Coronary artery (tissue), 2 donors: ENCODE measurements at regions not wholly inside any gene's neighbourhood (a gene's known extent, or its start where the extent isn't known, plus 50 kb on each side); places are given as distances from the start of the nearest gene placed in this dataset.

Source experiments
- DNase-seq: peaks from one replicate; pipeline ENCODE4 v3.0.0-alpha.2; 2017; ENCODE audit warnings: low spot score
- H3K27ac ChIP-seq, 2 donors: fragments of 200-600 bp; sonication (generic); one replicate each; pipeline ENCODE4 v1.5.1; 2016 to 2019
- H3K4me3 ChIP-seq: fragments of 200-600 bp; sonication (generic); 2 replicates; pipeline ENCODE4 v1.5.1; 2016; ENCODE audit warnings: mild to moderate bottlenecking, moderate library complexity
- CTCF ChIP-seq: fragments of 200-600 bp; sonication (generic); IDR thresholded peaks from one replicate; pipeline ENCODE4 v1.5.1; 2019; ENCODE audit warnings: antibody characterized with exemption

- DNase-seq = no peak
- no peak overlapping the region for H3K4me3 ChIP-seq
- no peak for TF ChIP-seq CTCF
- H3K27ac ChIP-seq = no peak overlapping the region
Measured at GRCh38 chr5:81843845-81844244, 92.9 kb upstream of the SSBP2 start.

GRCh38 chr5:81842795-81843398, 92.0 kb upstream of the SSBP2 start:
- DNase-seq = no peak
- Histone ChIP-seq H3K27ac (no peak overlapping the region), H3K4me3 (no peak overlapping the region)
- TF ChIP-seq CTCF = no peak

DNA sequence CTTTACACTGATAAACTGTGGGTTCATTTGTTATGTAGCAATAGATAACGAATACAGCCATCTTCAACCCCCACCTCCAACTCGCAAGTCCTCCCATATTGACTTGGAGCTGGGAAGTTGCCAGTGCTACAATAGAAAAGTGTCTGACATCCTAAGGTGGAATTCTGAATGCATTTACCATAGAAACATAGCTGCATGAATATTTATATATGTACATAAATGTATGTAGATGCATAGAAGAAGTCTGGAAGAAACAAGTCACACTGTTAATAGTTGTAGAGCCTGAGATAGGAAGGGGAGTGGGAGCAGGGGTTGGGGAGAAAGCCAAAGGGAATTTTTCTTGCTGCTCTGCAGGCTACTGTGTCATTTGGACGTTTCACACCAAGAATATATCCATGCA, 88.1 kb upstream of the SSBP2 start:
- Histone ChIP-seq H3K4me3 (no peak overlapping the region), H3K27ac (no peak overlapping the region)
- DNase-seq = no peak
- peak; percentile 2 for TF ChIP-seq CTCF

DNA sequence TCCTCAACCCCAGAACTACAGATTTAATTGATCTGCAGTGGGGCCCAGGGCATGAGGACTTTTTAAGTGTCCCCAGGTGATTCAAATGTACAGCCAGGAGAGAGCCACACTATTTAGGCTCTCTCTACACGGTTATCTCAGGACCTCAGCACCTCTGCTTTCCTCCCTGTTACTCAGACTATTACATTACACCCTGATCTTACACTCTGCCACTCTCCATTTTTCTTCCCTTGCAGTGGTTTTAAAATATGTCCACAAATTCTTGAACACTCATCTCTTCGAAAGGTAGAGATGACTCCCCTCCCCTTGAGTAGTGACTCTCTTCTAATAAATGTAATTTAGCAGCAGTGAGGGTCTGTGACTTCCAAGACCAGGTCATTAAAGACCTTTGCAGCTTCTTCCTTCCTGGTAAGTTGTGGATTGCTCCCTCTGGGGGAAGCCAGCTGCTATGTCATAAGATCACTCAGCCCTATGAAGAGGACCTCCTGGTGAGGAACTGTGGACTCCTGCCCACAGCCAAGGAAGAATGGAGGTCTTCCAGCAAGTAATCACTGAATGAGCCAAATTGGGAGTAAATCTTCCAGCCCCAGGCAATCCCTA, 87.5 kb upstream of the SSBP2 start:
- no peak overlapping the region for H3K27ac ChIP-seq
- H3K4me3 ChIP-seq = no peak overlapping the region
- DNase-seq = no peak
- TF ChIP-seq CTCF = no peak

DNA sequence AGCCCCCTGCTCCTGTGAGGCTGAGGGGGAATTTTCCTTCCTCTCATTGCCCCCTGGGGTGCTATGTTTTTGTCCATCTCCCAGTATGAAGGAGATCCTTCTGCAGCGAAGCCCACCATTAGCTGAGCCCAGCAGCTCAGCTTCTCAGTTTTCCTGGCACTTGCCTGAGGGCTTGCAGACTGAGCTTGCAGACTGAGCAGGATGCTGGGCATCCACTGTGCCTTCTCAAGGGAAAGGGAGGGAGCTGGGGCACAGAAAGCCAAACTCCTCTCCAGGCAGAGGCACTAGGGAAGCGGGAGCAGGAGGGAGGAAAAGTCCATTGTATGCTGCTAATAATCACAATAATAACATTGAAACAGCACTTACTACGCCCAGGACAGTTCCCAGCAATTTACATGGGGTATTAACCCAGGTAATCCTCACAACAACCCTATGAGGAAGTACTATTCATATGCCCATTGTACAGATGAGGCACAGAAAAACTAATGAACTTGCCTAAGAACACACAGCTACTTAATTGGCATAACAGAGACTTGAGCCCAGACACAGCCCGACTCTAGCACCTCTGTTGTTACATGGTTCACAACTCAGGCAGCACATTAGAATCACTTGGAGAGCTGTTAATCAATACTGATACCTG, 86.9 kb upstream of the SSBP2 start:
- no peak overlapping the region for H3K27ac ChIP-seq
- no peak overlapping the region for H3K4me3 ChIP-seq
- no peak for DNase-seq
- TF ChIP-seq CTCF = no peak

DNA sequence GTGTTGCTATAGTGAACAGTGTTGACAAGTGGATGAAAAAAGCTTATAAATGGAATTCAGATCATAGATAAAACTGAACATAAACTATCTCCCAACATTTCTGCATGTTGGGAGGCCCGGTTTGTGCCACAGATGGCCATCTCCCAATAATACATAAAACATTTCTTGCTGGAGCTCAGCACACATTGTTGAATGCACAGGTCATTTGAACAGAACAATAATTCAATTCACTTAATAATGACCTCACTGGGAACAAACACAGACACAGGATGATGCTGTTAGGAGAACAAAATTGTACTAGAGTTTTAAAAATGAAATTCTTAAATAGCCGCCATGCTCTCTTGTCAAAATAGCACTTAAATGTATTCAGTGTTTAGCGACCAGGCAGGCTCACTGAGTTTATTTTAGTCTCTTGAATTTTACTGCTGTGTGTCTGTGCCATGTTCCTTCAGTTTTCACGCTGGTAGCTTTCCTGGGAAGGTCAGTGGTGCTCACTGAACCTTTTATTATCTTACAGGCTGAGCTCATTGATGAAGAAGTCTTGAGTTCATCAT, 85.0 kb upstream of the SSBP2 start:
- TF ChIP-seq CTCF = no peak
- no peak overlapping the region for H3K27ac ChIP-seq
- DNase-seq = no peak
- no peak overlapping the region for H3K4me3 ChIP-seq
